Brain microvascular endothelial cell (primary cell): ENCODE measurements at regions not wholly inside any gene's neighbourhood (a gene's known extent, or its start where the extent isn't known, plus 50 kb on each side); places are given as distances from the start of the nearest gene placed in this dataset.
A peak's percentile ranks its signal among the peaks of the same experiment; 100 is the strongest.
"Not testable (repeated sequence)": the region's sequence is repeated elsewhere in the genome, so short reads cannot be mapped to it uniquely, and the experiment has no call there.

Experiments used
- DNase-seq: peaks from one replicate; pipeline ENCODE4 v3.0.0-alpha.2; 2020
- H3K27ac ChIP-seq: fragments of 250-450 bp; sonication (Bioruptor Pico); 2 replicates; pipeline ENCODE4 v1.5.1; 2020; ENCODE audit warnings: mild to moderate bottlenecking, moderate library complexity
- H3K27me3 ChIP-seq: fragments of 250-450 bp; sonication (Bioruptor Pico); replicated peaks from 2 replicates; pipeline ENCODE4 v1.5.1; 2020; ENCODE audit warnings: mild to moderate bottlenecking
- H3K36me3 ChIP-seq: fragments of 250-450 bp; sonication (Bioruptor Pico); replicated peaks from 2 replicates; pipeline ENCODE4 v1.5.1; 2020; ENCODE audit warnings: mild to moderate bottlenecking
- H3K4me3 ChIP-seq: 2 replicates; pipeline ENCODE4 v1.5.1; 2011; ENCODE audit warnings: low read depth, mild to moderate bottlenecking, control low read depth, low read length, moderate library complexity
- CTCF ChIP-seq: IDR thresholded peaks from 2 replicates; pipeline ENCODE4 v1.5.1; 2011; ENCODE audit warnings: low read depth, mild to moderate bottlenecking, moderate library complexity, low read length, control low read depth, inconsistent platforms; ENCODE audit errors: missing control alignments
- in situ Hi-C: cut with HindIII; loops from 2 replicates; pipeline ENCODE4 v1.10.0; 2017; ENCODE audit warnings: low sequenced_read_pairs, low pct_ligation_motif_present

GRCh38 chr1:67493148-67493547 is 62.9 kb upstream of the SERBP1 start:
- H3K27ac ChIP-seq, result no peak overlapping the region
- no peak for DNase-seq
- TF ChIP-seq CTCF, result no peak
- in situ Hi-C loops, result loop anchor here (25.0 kb wide), 1 partner anchor 156 kb away; no protein-coding TSS in a partner anchor
- H3K4me3 ChIP-seq, result no peak overlapping the region
- no peaks in the 10 kb centered on the region for H3K36me3 ChIP-seq
- no peaks in the 10 kb centered on the region for H3K27me3 ChIP-seq

DNA sequence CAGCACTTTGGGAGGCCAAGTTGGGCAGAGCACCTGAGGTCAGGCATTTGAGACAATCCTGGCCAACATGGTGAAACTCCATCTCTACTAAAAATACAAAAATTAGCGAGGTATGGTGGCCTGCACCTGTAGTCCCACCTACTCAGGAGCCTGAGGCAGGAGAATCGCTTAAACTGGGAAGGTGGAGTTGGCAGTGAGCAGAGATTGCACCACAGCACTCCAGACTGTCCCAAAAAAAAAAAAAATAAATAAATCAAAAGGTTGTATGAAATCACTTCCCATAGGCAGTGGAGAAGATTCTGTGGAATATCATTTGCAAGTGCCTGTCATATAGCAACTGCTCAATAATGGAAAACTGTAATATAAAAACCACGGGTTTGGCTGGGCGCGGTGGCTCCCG is 65.1 kb upstream of the SERBP1 start:
- no peak for TF ChIP-seq CTCF
- Histone ChIP-seq H3K4me3 (no peak overlapping the region), H3K27me3 (no peaks in the 10 kb centered on the region), H3K27ac (no peak overlapping the region), H3K36me3 (no peaks in the 10 kb centered on the region)
- DNase-seq, result no peak
- in situ Hi-C loops, result loop anchor here (25.0 kb wide), 1 partner anchor 158 kb away; no protein-coding TSS in a partner anchor

DNA sequence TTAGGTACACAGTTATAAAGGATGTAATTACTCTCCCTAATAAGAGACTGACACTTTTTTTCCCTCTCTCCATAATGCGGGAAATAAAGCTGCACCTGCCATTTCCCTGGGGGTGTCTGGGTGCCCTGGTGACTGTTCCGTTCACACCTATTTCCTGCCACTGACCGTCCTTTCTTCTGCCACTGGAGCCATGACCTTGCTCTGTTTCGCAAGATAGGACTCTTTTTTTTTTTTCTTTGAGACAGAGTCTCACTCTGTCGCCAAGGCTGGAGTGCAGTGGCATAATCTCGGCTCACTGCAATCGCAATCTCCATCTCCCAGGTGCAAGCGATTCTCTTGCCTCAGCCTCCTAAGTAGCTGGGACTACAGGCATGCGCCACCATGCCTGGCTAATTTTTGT is 66.1 kb upstream of the SERBP1 start:
- in situ Hi-C loops, result loop anchor here (25.0 kb wide), 1 partner anchor 159 kb away; no protein-coding TSS in a partner anchor
- H3K36me3 ChIP-seq, result no peaks in the 10 kb centered on the region

DNA sequence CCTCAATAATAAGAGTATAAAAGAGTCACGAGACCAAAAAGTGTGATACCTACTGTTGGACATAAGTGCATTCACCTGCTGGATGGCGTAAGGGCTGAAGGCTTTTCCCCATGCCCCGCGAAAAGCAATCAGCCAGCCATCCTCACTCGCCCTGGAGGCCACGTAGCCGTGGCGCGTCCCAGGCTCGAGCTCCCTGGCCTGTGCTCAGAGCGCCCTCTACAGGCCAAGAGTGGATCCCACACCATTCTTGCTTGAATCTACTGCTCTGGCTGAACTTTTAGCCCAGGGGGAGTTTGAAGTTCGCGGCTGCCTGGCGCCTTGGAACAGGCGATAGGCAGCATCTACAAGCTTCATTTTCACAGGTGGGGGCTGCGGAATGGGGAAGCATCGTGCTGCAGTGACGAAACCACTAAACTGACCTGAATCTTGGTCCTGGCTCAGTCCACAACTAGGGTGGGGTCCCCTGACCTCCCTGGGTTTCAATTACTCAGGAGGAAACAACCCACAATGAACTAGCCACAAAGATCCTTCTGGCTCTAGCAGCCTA is 70.3 kb upstream of the SERBP1 start:
- Histone ChIP-seq H3K27me3 (no peaks in the 10 kb centered on the region), H3K36me3 (no peaks in the 10 kb centered on the region), H3K4me3 (no peak overlapping the region), H3K27ac (no peak overlapping the region)
- peak; percentile 83 for DNase-seq
- in situ Hi-C loops, result no loop called here
- TF ChIP-seq CTCF, result peak; percentile 98

More for the DNA sequence above, 66.1 kb upstream of the SERBP1 start:
- no peak for TF ChIP-seq CTCF
- H3K27me3 ChIP-seq, result no peaks in the 10 kb centered on the region
- no peak overlapping the region for H3K27ac ChIP-seq
- DNase-seq, result no peak
- no peak overlapping the region for H3K4me3 ChIP-seq

DNA sequence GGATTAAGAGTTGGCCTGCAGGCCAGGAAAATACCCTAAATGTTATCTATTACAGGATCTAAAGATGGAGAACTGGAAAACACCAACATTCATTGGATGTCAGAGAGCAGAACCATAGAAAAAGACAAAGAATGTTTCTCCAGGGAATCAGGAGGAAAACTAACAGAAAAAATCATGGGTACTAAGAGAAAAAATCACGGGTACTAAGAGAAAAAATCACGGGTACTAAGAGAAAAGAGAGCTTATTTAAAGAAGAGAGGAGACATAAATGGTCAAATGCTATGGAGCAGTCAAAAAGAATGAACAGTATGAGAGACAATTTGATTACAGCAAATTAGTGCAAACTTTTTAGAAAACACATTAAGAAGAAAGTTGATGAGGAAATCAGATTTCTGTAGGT is 73.8 kb upstream of the SERBP1 start:
- H3K27me3 ChIP-seq, result no peaks in the 10 kb centered on the region
- DNase-seq, result no peak

GRCh38 chr1:67513392-67514294 is 83.4 kb upstream of the SERBP1 start:
- DNase-seq, in situ Hi-C loops, H3K27ac ChIP-seq, H3K27me3 ChIP-seq, H3K4me3 ChIP-seq, H3K36me3 ChIP-seq: not testable (repeated sequence)

More for the DNA sequence above, 73.8 kb upstream of the SERBP1 start:
- Histone ChIP-seq H3K36me3 (no peaks in the 10 kb centered on the region), H3K4me3 (no peak overlapping the region), H3K27ac (no peak overlapping the region)
- no peak for TF ChIP-seq CTCF
- in situ Hi-C loops, result no loop called here
